ENCODE measurements at regions not wholly inside any gene's neighbourhood (a gene's known extent, or its start where the extent isn't known, plus 50 kb on each side); places are given as distances from the start of the nearest gene placed in this dataset.

DNA sequence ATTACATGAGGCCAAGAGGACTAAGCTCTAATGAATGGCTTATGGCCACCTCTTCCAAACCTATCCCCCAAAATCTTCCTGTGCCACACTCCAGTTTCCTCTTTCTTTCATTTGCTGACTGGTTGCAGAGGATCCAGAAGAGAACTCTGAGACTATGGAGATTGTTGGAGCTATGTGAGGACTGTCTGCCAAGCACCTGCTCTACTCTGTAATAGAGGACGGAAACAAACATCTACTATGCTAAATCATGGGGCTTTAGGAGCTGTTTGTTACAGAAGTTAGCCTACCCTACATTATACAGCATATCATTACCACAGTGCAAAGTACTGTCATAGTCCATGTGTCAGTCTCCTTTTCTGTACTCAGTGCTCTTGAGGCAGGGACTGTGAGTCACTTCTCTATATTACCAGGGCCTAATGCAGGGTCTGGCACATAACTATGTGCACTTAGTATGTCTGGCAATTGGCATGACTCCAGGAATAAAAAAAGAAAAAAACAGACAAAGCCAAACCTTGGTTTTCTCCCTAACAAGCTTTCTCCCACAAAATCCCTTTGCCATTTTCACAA, 95.1 kb downstream of the RPAP3 start:
- TF ChIP-seq CTCF (conservative IDR thresholded peaks at IDR 0.05; ENCODE audit: low read depth, low read length) (no peak), EZH2phosphoT487 (IDR thresholded peaks at IDR 0.05; ENCODE audit: borderline replicate concordance, low read length) (no peak), EZH2 (IDR thresholded peaks at IDR 0.05; ENCODE audit: low read length, unreplicated experiment) (no peak)

Data from PC-3 (cell line).